ENCODE measurements at regions not wholly inside any gene's neighbourhood (a gene's known extent, or its start where the extent isn't known, plus 50 kb on each side); places are given as distances from the start of the nearest gene placed in this dataset.
"Not testable (repeated sequence)": the region's sequence is repeated elsewhere in the genome, so short reads cannot be mapped to it uniquely, and the experiment has no call there.

GRCh38 chr1:189958756-189959155 is 518.9 kb downstream of the BRINP3 start:
- no peak for DNase-seq (ENCODE audit: low spot score)

GRCh38 chr1:189960769-189961168 is 516.9 kb downstream of the BRINP3 start:
- DNase-seq (ENCODE audit: low spot score), result no peak

GRCh38 chr1:189962181-189962580 is 515.5 kb downstream of the BRINP3 start:
- DNase-seq (ENCODE audit: low spot score), result no peak

GRCh38 chr1:189970331-189971230 is 507.1 kb downstream of the BRINP3 start:
- no peak for DNase-seq (ENCODE audit: low spot score)

GRCh38 chr1:189971656-189972055 is 506.0 kb downstream of the BRINP3 start:
- DNase-seq (ENCODE audit: low spot score), result no peak

GRCh38 chr1:189977184-189977583 is 500.5 kb downstream of the BRINP3 start:
- DNase-seq (ENCODE audit: low spot score), result no peak

GRCh38 chr1:189983166-189983890 is 494.3 kb downstream of the BRINP3 start:
- peak; percentile 70 for DNase-seq (ENCODE audit: low spot score)

- no peak for DNase-seq (ENCODE audit: low spot score)
These were observed 491.1 kb downstream of the BRINP3 start for GRCh38 chr1:189986516-189986915.

GRCh38 chr1:189987509-189987908 is 490.2 kb downstream of the BRINP3 start:
- DNase-seq (ENCODE audit: low spot score), result no peak

- no peak for DNase-seq (ENCODE audit: low spot score)
These were observed 484.8 kb downstream of the BRINP3 start for GRCh38 chr1:189992856-189993255.

GRCh38 chr1:190000365-190000872 is 477.2 kb downstream of the BRINP3 start:
- DNase-seq (ENCODE audit: low spot score), result no peak

GRCh38 chr1:190001187-190001586 is 476.5 kb downstream of the BRINP3 start:
- DNase-seq (ENCODE audit: low spot score), result no peak

GRCh38 chr1:190003376-190003775 is 474.3 kb downstream of the BRINP3 start:
- DNase-seq (ENCODE audit: low spot score), result no peak

GRCh38 chr1:190011585-190011984 is 466.1 kb downstream of the BRINP3 start:
- DNase-seq (ENCODE audit: low spot score), result no peak

- DNase-seq (ENCODE audit: low spot score), result not testable (repeated sequence)
These were observed 458.5 kb downstream of the BRINP3 start for GRCh38 chr1:190019151-190019550.

GRCh38 chr1:190019717-190020116 is 457.9 kb downstream of the BRINP3 start:
- no peak for DNase-seq (ENCODE audit: low spot score)

- DNase-seq (ENCODE audit: low spot score), result no peak
These were observed 455.0 kb downstream of the BRINP3 start for GRCh38 chr1:190022709-190023108.

GRCh38 chr1:190029441-190029840 is 448.2 kb downstream of the BRINP3 start:
- DNase-seq (ENCODE audit: low spot score), result no peak

- no peak for DNase-seq (ENCODE audit: low spot score)
These were observed 434.0 kb downstream of the BRINP3 start for GRCh38 chr1:190043655-190044054.

- DNase-seq (ENCODE audit: low spot score), result no peak
These were observed 431.4 kb downstream of the BRINP3 start for GRCh38 chr1:190046231-190046630.

Data from SK-N-DZ (cell line).